ENCODE measurements at regions not wholly inside any gene's neighbourhood (a gene's known extent, or its start where the extent isn't known, plus 50 kb on each side); places are given as distances from the start of the nearest gene placed in this dataset.

- TF ChIP-seq EZH2 (IDR thresholded peaks at IDR 0.05; ENCODE audit: borderline replicate concordance, low read depth, low read length, poor library complexity, severe bottlenecking) (no peak), CTCF (conservative IDR thresholded peaks at IDR 0.05; ENCODE audit: low read depth, low read length) (no peak)
Observed at GRCh38 chr2:125797192-125797591, 858.8 kb upstream of the GYPC start.
